ENCODE measurements at regions not wholly inside any gene's neighbourhood (a gene's known extent, or its start where the extent isn't known, plus 50 kb on each side); places are given as distances from the start of the nearest gene placed in this dataset.

DNA sequence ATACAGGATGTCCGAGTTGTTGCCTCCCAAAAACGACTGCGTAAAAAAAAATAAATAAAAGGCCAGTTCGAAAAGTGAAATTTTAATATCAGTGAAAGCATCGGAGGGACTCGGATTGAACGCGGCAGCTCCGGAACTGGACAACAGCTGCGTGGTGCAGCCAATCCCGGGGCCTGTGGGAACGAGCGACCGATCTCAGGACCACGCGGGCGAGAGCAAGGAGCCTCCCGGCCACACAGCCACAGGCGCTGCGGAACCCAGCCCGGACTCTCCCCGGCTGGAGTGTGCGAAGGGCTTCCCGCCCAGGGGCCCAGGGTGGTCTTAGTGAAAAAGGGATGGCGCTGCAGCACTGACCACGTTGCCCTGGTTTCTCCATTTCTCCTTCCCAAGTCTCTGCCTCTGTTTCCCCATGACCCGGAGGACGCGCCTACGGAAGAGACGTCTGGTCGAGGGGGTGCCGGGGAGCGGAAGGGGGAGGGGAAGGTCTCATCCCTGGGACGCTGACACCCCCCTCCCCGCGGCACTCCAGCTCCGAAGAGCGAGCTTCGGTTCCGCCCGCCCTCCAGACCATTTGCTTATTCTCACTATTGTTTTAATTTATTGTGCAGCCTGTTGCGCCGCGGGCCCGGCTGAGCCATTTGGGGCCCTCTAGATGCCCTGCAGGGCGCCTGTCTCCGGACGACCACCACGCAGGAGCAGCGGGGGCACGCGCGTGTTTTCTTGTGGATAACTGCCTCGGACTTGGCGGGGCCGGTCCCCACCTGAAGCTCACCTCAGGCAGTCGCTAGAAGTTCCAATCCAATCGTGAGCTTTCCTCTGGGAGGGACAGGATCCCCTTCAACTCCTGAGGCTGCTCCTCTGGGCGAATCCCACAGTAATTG is 303.0 kb downstream of the PARP8 start:
- peak overlapping the region; percentile 39 for H3K4me3 ChIP-seq (ENCODE audit: low read depth, low read length)
- TF ChIP-seq, protein P1, sequence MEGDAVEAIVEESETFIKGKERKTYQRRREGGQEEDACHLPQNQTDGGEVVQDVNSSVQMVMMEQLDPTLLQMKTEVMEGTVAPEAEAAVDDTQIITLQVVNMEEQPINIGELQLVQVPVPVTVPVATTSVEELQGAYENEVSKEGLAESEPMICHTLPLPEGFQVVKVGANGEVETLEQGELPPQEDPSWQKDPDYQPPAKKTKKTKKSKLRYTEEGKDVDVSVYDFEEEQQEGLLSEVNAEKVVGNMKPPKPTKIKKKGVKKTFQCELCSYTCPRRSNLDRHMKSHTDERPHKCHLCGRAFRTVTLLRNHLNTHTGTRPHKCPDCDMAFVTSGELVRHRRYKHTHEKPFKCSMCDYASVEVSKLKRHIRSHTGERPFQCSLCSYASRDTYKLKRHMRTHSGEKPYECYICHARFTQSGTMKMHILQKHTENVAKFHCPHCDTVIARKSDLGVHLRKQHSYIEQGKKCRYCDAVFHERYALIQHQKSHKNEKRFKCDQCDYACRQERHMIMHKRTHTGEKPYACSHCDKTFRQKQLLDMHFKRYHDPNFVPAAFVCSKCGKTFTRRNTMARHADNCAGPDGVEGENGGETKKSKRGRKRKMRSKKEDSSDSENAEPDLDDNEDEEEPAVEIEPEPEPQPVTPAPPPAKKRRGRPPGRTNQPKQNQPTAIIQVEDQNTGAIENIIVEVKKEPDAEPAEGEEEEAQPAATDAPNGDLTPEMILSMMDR (IDR thresholded peaks at IDR 0.05; ENCODE audit: insufficient read depth, low read length), result no peak
- DNase-seq (ENCODE audit: low read depth), result no peak

DNA sequence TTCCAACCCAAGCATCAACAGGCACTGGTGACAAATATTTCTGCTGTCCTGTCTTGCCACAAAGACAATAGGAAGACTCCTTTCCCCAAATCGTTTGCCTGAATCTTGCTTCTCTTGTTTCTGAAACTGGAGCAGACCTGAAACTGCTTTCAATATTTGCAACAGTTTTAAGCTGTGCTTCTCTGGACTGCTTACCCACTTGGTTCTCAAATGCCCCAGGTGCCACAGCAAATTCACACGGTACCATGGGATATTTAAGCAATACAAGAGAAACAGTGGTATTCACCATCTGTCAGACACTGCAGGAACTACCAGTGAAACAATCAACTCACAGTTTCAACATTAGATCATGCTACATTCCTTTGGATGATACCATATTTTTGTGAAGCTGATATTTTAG is 309.4 kb downstream of the PARP8 start:
- no peak for DNase-seq (ENCODE audit: low read depth)
- no peak overlapping the region for H3K4me3 ChIP-seq (ENCODE audit: low read depth, low read length)
- TF ChIP-seq, protein P1 (IDR thresholded peaks at IDR 0.05; ENCODE audit: insufficient read depth, low read length), result no peak

DNA sequence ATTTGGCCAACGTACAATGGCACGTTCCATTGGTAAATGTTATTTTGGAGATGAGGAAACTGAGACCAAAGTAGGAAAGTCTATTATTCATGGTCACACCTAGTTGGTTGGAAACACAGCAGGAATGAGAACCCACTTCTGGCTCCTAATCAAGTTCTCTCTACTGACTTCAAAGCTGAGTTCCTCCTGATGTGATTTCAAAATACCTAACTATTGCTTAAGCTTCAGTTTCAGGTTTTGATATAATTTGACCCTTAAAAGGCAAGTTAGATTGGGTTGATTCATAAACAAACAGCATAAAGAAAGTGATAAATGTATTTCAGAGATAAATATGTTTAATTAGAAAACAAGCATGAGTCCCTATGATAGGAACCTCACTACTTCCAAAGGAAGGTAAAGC is 312.5 kb downstream of the PARP8 start:
- TF ChIP-seq, protein P1 (IDR thresholded peaks at IDR 0.05; ENCODE audit: insufficient read depth, low read length), result no peak
- no peak overlapping the region for H3K4me3 ChIP-seq (ENCODE audit: low read depth, low read length)
- no peak for DNase-seq (ENCODE audit: low read depth)

DNA sequence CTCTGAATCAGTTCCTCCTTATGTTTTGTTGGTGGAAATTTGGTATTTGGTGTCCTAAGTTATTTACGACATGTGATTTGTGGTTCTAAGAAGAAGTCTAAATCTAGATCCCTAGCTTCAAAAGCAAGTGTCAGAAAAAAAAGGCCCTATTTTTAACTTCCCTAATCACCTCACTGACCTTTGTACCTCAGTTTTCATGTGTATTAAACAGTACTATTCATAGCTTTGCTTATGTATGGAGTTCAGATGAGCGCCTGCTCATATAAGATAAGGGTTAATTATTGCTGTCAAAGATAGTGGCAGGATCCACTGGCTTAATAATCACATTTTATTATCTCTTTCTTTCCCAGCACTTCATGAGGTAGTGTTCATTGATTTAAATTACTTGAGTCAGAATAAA is 318.2 kb downstream of the PARP8 start:
- TF ChIP-seq, protein P1 (IDR thresholded peaks at IDR 0.05; ENCODE audit: insufficient read depth, low read length), result no peak
- no peak overlapping the region for H3K4me3 ChIP-seq (ENCODE audit: low read depth, low read length)
- DNase-seq (ENCODE audit: low read depth), result no peak

DNA sequence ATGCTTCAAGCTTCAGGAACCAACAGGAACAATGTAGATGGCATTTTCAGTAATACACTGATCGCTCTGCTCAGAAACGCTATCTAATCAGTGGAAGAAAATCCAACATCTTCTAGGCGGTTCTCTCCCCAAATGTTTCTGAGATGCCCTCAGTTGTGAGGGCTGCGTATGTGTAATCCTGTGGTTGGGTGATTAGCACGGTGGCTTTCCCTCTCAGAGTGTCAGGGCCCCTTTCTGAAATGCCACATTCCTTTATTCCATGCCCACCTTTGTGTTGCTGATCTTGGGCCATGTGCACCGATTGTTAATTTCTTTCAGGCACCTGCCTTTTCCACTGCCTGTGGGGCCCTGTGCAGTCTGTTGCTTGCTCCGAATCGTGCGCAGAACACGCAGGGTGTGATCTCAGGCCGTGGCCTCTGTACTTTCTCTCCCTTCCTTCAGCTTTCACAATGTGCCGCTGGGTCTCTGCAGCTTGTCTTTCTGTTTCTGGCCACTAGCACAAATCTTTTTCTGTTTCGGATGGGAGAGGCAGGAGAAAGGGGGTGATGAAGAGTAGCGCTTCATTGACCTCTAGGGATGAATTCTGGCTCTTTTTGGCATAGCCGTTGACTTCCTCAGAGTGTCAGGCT is 324.0 kb downstream of the PARP8 start:
- TF ChIP-seq, protein P1 (IDR thresholded peaks at IDR 0.05; ENCODE audit: insufficient read depth, low read length), result no peak
- no peak overlapping the region for H3K4me3 ChIP-seq (ENCODE audit: low read depth, low read length)
- no peak for DNase-seq (ENCODE audit: low read depth)

DNA sequence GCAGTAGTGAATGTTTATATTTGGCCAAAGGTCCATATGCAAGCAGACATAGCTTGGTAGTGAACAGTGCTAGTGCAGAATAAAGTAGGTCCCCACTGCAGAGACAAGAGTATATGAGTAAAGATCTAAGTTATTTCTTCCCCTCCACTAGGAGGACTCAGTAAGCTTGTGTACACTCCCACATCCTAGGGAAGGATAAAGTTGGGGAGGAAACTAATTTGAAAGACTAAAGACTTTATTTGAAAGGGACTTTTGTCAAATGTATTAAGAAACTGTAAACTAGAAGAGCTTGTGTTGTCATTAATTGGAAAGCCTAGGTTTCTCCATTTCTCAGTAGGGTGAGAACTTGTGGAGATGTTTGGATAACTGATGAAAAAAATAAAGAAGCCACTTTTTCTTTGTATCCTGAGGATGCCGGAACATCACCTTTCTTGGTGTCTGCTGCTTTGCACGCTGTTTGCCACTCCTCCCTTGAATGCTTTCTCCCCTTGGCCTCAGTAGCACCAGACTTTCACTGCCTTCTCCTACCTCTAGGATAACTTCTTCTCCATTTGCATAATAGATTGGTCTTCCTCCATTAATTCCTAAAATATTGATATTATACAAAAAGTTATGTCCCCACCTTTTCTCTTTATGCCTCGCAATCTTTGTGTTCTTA is 329.0 kb downstream of the PARP8 start:
- no peak for DNase-seq (ENCODE audit: low read depth)
- TF ChIP-seq, protein P1 (IDR thresholded peaks at IDR 0.05; ENCODE audit: insufficient read depth, low read length), result no peak
- H3K4me3 ChIP-seq (ENCODE audit: low read depth, low read length), result no peak overlapping the region

All from fibroblast of the aortic adventitia (primary cell).